Parathyroid adenoma (tissue), 2 donors: ENCODE measurements at regions not wholly inside any gene's neighbourhood (a gene's known extent, or its start where the extent isn't known, plus 50 kb on each side); places are given as distances from the start of the nearest gene placed in this dataset.

Experiments used
- H2AFZ ChIP-seq: fragments of 300-600 bp; sonication (generic); one replicate; pipeline ENCODE4 v1.7.0; 2017; ENCODE audit warnings: antibody characterized with exemption, mild to moderate bottlenecking
- H3K27ac ChIP-seq: fragments of 300-600 bp; sonication (generic); one replicate; pipeline ENCODE4 v1.7.0; 2017
- H3K27me3 ChIP-seq: fragments of 300-600 bp; sonication (generic); one replicate; pipeline ENCODE4 v1.7.0; 2017; ENCODE audit warnings: low read length; ENCODE audit not compliant: control insufficient read depth, insufficient read depth
- H3K36me3 ChIP-seq: fragments of 300-600 bp; sonication (generic); one replicate; pipeline ENCODE4 v1.7.0; 2017; ENCODE audit warnings: low read length; ENCODE audit not compliant: control insufficient read depth, insufficient read depth
- H3K4me1 ChIP-seq: fragments of 300-600 bp; sonication (generic); one replicate; pipeline ENCODE4 v1.7.0; 2017; ENCODE audit warnings: control low read depth
- H3K4me2 ChIP-seq: fragments of 300-600 bp; sonication (generic); one replicate; pipeline ENCODE4 v1.7.0; 2017; ENCODE audit warnings: low read length
- H3K4me3 ChIP-seq: fragments of 300-600 bp; sonication (generic); one replicate; pipeline ENCODE4 v1.7.0; 2017; ENCODE audit warnings: low read depth, low read length
- H3K79me2 ChIP-seq: fragments of 300-600 bp; sonication (generic); one replicate; pipeline ENCODE4 v1.7.0; 2017; ENCODE audit warnings: control low read depth
- H3K9ac ChIP-seq: fragments of 300-600 bp; sonication (generic); one replicate; pipeline ENCODE4 v1.7.0; 2017; ENCODE audit warnings: mild to moderate bottlenecking
- H3K9me3 ChIP-seq: fragments of 300-600 bp; sonication (generic); one replicate; pipeline ENCODE4 v1.7.0; 2017; ENCODE audit warnings: low read length; ENCODE audit not compliant: control insufficient read depth
- TF ChIP-seq, protein P1 (sequence below): fragments of 300-600 bp; sonication (generic); IDR thresholded peaks from one replicate; pipeline ENCODE4 v1.7.0; 2017; ENCODE audit warnings: antibody characterized with exemption, mild to moderate bottlenecking
- donor health status: primary hyperparathyroidism.

DNA sequence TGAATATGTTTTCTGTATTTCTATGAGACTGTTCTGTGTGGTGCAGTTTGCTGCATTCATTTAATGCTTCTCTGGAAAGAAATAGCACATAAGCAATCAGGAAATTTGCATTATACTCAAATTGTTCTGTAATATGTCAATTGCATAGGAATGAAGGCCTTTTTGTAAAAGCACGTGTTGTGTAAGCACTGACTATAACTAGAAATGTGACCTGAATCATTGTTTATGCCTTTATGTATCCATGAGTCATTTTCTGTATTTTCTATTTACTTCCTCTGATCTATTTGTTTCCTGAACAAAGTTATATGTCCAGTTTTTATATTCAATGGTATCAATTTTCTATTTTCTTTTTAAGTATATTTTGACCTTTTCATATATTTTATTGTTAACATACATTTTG, 1455.3 kb downstream of the GRIK2 start:
- Histone ChIP-seq H3K27me3 (no peaks in the 10 kb centered on the region), H3K4me3 (no peak overlapping the region), H2AFZ (no peak overlapping the region), H3K4me2 (no peak overlapping the region), H3K36me3 (no peaks in the 10 kb centered on the region), H3K9ac (no peak overlapping the region), H3K4me1 (no peaks in the 10 kb centered on the region), H3K27ac (no peak overlapping the region), H3K79me2 (no peaks in the 10 kb centered on the region), H3K9me3 (no peaks in the 10 kb centered on the region)
- TF ChIP-seq, protein P1, sequence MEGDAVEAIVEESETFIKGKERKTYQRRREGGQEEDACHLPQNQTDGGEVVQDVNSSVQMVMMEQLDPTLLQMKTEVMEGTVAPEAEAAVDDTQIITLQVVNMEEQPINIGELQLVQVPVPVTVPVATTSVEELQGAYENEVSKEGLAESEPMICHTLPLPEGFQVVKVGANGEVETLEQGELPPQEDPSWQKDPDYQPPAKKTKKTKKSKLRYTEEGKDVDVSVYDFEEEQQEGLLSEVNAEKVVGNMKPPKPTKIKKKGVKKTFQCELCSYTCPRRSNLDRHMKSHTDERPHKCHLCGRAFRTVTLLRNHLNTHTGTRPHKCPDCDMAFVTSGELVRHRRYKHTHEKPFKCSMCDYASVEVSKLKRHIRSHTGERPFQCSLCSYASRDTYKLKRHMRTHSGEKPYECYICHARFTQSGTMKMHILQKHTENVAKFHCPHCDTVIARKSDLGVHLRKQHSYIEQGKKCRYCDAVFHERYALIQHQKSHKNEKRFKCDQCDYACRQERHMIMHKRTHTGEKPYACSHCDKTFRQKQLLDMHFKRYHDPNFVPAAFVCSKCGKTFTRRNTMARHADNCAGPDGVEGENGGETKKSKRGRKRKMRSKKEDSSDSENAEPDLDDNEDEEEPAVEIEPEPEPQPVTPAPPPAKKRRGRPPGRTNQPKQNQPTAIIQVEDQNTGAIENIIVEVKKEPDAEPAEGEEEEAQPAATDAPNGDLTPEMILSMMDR = no peak

DNA sequence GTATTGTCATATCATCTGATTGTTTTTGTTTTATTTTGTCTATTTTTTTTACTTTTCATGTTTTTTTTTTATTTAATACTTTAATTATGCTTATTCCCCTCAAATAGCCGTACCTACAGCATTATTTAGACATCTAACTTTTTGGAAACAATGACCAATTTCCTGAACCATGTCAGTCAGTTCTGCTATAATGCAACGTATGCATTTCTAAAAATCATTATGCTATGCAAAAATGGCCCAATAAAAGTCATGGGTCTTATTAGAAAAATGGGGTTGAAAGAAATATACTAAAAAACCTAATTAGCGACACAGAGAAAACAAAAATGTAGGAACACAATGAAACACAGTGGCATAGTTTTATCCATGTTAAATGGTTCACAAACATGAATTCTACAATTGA, 1454.7 kb downstream of the GRIK2 start:
- Histone ChIP-seq H3K79me2 (no peaks in the 10 kb centered on the region), H3K9me3 (no peaks in the 10 kb centered on the region), H3K4me1 (no peaks in the 10 kb centered on the region), H3K27ac (no peak overlapping the region), H3K36me3 (no peaks in the 10 kb centered on the region), H2AFZ (no peak overlapping the region), H3K4me2 (no peak overlapping the region), H3K27me3 (no peaks in the 10 kb centered on the region), H3K9ac (no peak overlapping the region), H3K4me3 (no peak overlapping the region)
- TF ChIP-seq, protein P1 = no peak

DNA sequence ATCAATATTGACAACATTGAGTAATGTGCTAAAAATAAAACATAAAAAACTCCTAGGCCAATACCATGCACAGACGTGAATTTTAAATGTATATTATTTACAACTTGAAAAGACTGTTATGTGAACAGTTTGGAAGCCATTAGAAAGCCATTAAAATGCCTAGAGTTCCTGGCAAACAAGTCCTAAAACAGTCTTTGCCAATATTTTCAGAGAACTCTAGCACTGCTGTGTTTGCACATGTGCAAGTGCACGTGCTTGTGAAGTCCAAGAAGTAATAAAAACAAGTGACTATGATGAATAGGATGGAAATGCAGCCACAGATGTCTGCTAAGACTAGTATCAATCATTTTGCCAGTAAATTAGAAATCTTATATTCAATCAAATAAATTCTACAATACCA, 1447.6 kb downstream of the GRIK2 start:
- Histone ChIP-seq H3K27ac (no peak overlapping the region), H3K36me3 (no peaks in the 10 kb centered on the region), H3K4me3 (no peak overlapping the region), H3K79me2 (no peaks in the 10 kb centered on the region), H2AFZ (no peak overlapping the region), H3K4me1 (no peaks in the 10 kb centered on the region), H3K27me3 (no peaks in the 10 kb centered on the region), H3K9ac (no peak overlapping the region), H3K9me3 (no peaks in the 10 kb centered on the region), H3K4me2 (no peak overlapping the region)
- TF ChIP-seq, protein P1 = no peak

DNA sequence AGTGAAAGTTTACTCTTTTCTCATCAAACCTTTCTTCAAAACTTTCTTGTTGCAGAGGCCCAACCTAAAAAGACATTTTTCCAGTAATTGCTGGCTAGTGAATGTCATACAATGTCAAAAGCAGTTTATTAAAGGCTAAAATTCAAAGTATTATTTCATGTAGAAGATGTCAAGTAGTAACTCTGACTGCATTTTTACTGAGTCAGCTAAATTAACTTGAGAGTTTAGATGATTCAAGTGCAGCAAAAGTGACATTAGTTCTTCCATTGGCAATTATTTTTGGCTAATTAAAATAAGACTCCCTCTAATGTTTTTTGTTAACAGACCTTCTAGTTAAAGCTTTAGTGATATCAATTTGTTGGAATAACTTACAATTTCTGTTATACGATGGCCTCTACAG, 1438.5 kb downstream of the GRIK2 start:
- TF ChIP-seq, protein P1 = no peak
- H3K79me2 ChIP-seq = no peaks in the 10 kb centered on the region
- H3K4me2 ChIP-seq = no peak overlapping the region
- no peaks in the 10 kb centered on the region for H3K27me3 ChIP-seq
- no peak overlapping the region for H3K4me3 ChIP-seq
- no peak overlapping the region for H3K9ac ChIP-seq
- no peaks in the 10 kb centered on the region for H3K36me3 ChIP-seq
- no peaks in the 10 kb centered on the region for H3K4me1 ChIP-seq
- no peak overlapping the region for H3K27ac ChIP-seq
- H3K9me3 ChIP-seq = no peaks in the 10 kb centered on the region
- no peak overlapping the region for H2AFZ ChIP-seq

DNA sequence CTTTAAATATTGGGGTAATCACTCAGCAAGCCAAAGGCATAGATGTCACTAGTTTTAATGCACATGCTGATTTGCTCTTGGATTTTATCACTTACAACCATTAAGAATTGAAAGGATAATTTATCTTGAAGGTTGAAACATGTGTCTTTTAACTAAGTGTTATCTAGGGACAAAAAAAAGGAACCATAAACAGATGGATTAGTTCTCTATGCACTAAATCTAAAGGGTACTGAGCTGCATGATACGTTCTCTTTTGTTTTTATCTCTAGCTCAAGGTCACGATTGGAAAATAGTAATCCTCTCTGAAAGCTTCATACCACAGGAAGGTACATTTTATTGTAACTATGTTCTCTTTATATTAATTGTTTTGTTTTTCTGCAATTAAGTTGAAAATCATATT, 1426.6 kb downstream of the GRIK2 start:
- Histone ChIP-seq H3K27ac (no peak overlapping the region), H3K9me3 (no peaks in the 10 kb centered on the region), H3K4me1 (no peaks in the 10 kb centered on the region), H2AFZ (no peak overlapping the region), H3K79me2 (no peaks in the 10 kb centered on the region), H3K36me3 (no peaks in the 10 kb centered on the region), H3K9ac (no peak overlapping the region), H3K4me2 (no peak overlapping the region), H3K4me3 (no peak overlapping the region), H3K27me3 (no peaks in the 10 kb centered on the region)
- TF ChIP-seq, protein P1 = no peak
